NT2/D1 (cell line): ENCODE measurements at regions not wholly inside any gene's neighbourhood (a gene's known extent, or its start where the extent isn't known, plus 50 kb on each side); places are given as distances from the start of the nearest gene placed in this dataset.
A peak's percentile ranks its signal among the peaks of the same experiment; 100 is the strongest.
"Not testable (repeated sequence)": the region's sequence is repeated elsewhere in the genome, so short reads cannot be mapped to it uniquely, and the experiment has no call there.

Source experiments
- DNase-seq: peaks from one replicate; pipeline ENCODE4 v3.0.0-alpha.2; 2011; ENCODE audit warnings: low read depth, low spot score
- H3K27me3 ChIP-seq: 2 replicates; pipeline ENCODE4 v1.6.0; 2011; ENCODE audit warnings: mild to moderate bottlenecking; ENCODE audit not compliant: insufficient read length, insufficient read depth
- H3K36me3 ChIP-seq: 2 replicates; pipeline ENCODE4 v1.6.1; 2011; ENCODE audit warnings: mild to moderate bottlenecking, low read length, mixed read lengths; ENCODE audit not compliant: insufficient read depth, insufficient read length
- H3K4me1 ChIP-seq: 2 replicates; pipeline ENCODE4 v1.5.1; 2011; ENCODE audit not compliant: insufficient read depth, insufficient read length
- H3K4me3 ChIP-seq: 2 replicates; pipeline ENCODE4 v1.5.1; 2011; ENCODE audit warnings: low read depth; ENCODE audit not compliant: insufficient read length
- H3K9ac ChIP-seq: 2 replicates; pipeline ENCODE4 v1.6.0; 2011; ENCODE audit warnings: low read depth; ENCODE audit not compliant: insufficient read length
- H3K9me3 ChIP-seq: 2 replicates; pipeline ENCODE4 v1.5.1; 2011; ENCODE audit warnings: mild to moderate bottlenecking, low read length; ENCODE audit not compliant: insufficient read depth
- SUZ12 ChIP-seq: IDR thresholded peaks from 2 replicates; pipeline ENCODE4 v1.6.1; 2011; ENCODE audit not compliant: insufficient read length, insufficient read depth; ENCODE audit errors: extremely low read depth
- YY1 ChIP-seq: IDR thresholded peaks from 2 replicates; pipeline ENCODE4 v1.6.1; 2011; ENCODE audit not compliant: insufficient read length, insufficient read depth
- ZNF274 ChIP-seq: IDR thresholded peaks from 2 replicates; pipeline ENCODE4 v1.6.1; 2011; ENCODE audit warnings: mild to moderate bottlenecking, low read depth, low read length

GRCh38 chr7:1355568-1356340 lies 103.5 kb downstream of the MICALL2 start:
- Histone ChIP-seq H3K36me3 (no peaks in the 10 kb centered on the region), H3K4me1 (peaks cover 2% of the 10 kb centered on the region), H3K4me3 (no peak overlapping the region), H3K27me3 (no peaks in the 10 kb centered on the region), H3K9me3 (no peaks in the 10 kb centered on the region), H3K9ac (peak overlapping the region; percentile 28)
- no peak for DNase-seq
- TF ChIP-seq YY1: no peak
- TF ChIP-seq ZNF274: no peak
- no peak for TF ChIP-seq SUZ12

GRCh38 chr7:1356853-1357252 lies 102.4 kb downstream of the MICALL2 start:
- not testable (repeated sequence) for H3K4me1 ChIP-seq, H3K27me3 ChIP-seq

GRCh38 chr7:1357260-1357600 lies 102.0 kb downstream of the MICALL2 start:
- H3K9me3 ChIP-seq, H3K4me1 ChIP-seq, H3K4me3 ChIP-seq, H3K9ac ChIP-seq, H3K27me3 ChIP-seq, H3K36me3 ChIP-seq, DNase-seq: not testable (repeated sequence)

More at GRCh38 chr7:1356853-1357252, 102.4 kb downstream of the MICALL2 start:
- not testable (repeated sequence) for H3K9ac ChIP-seq, H3K9me3 ChIP-seq, DNase-seq, H3K4me3 ChIP-seq, H3K36me3 ChIP-seq

GRCh38 chr7:1357601-1358271 lies 101.5 kb downstream of the MICALL2 start:
- Histone ChIP-seq H3K9me3 (no peaks in the 10 kb centered on the region), H3K27me3 (no peaks in the 10 kb centered on the region), H3K4me3 (no peak overlapping the region), H3K4me1 (no peaks in the 10 kb centered on the region), H3K36me3 (no peaks in the 10 kb centered on the region), H3K9ac (no peak overlapping the region)
- TF ChIP-seq YY1 (no peak), ZNF274 (no peak), SUZ12 (no peak)
- DNase-seq: no peak

GRCh38 chr7:1358376-1359050 lies 100.8 kb downstream of the MICALL2 start:
- no peaks in the 10 kb centered on the region for H3K27me3 ChIP-seq

GRCh38 chr7:1359051-1359400 lies 100.2 kb downstream of the MICALL2 start:
- no peak for DNase-seq

More at GRCh38 chr7:1358376-1359050, 100.8 kb downstream of the MICALL2 start:
- TF ChIP-seq SUZ12 (no peak), ZNF274 (no peak), YY1 (no peak)
- H3K36me3 ChIP-seq: no peaks in the 10 kb centered on the region
- H3K4me3 ChIP-seq: no peak overlapping the region
- H3K9ac ChIP-seq: no peak overlapping the region
- no peaks in the 10 kb centered on the region for H3K4me1 ChIP-seq
- DNase-seq: no peak
- no peaks in the 10 kb centered on the region for H3K9me3 ChIP-seq

GRCh38 chr7:1359681-1360485 lies 99.4 kb downstream of the MICALL2 start:
- Histone ChIP-seq H3K27me3 (no peaks in the 10 kb centered on the region), H3K9me3 (no peaks in the 10 kb centered on the region), H3K4me1 (peaks cover 4% of the 10 kb centered on the region), H3K9ac (no peak overlapping the region), H3K36me3 (no peaks in the 10 kb centered on the region), H3K4me3 (no peak overlapping the region)
- DNase-seq: no peak
- TF ChIP-seq YY1: no peak
- TF ChIP-seq SUZ12: no peak
- TF ChIP-seq ZNF274: no peak

More at GRCh38 chr7:1359051-1359400, 100.2 kb downstream of the MICALL2 start:
- H3K36me3 ChIP-seq: no peaks in the 10 kb centered on the region
- no peak overlapping the region for H3K9ac ChIP-seq
- TF ChIP-seq ZNF274: no peak
- TF ChIP-seq YY1: no peak
- TF ChIP-seq SUZ12: no peak
- H3K4me3 ChIP-seq: no peak overlapping the region
- H3K9me3 ChIP-seq: no peaks in the 10 kb centered on the region
- no peaks in the 10 kb centered on the region for H3K27me3 ChIP-seq
- no peaks in the 10 kb centered on the region for H3K4me1 ChIP-seq
